22Rv1 (cell line): ENCODE measurements at regions not wholly inside any gene's neighbourhood (a gene's known extent, or its start where the extent isn't known, plus 50 kb on each side); places are given as distances from the start of the nearest gene placed in this dataset.

Source experiments
- CTCF ChIP-seq: fragments of 450-650 bp; IDR thresholded peaks from 2 replicates; pipeline ENCODE4 v1.5.1; 2017; ENCODE audit warnings: mild to moderate bottlenecking
- ZFX ChIP-seq: fragments of 450-650 bp; IDR thresholded peaks from 2 replicates; pipeline ENCODE4 v1.6.1; 2017; ENCODE audit warnings: antibody characterized with exemption, borderline replicate concordance

GRCh38 chr2:64857581-64858471, 131.4 kb upstream of the SLC1A4 start:
- TF ChIP-seq CTCF (no peak), ZFX (no peak)
